SJCRH30 (cell line): ENCODE measurements at regions not wholly inside any gene's neighbourhood (a gene's known extent, or its start where the extent isn't known, plus 50 kb on each side); places are given as distances from the start of the nearest gene placed in this dataset.

Experiments used
- DNase-seq, 2 experiments: peaks; one replicate each; pipeline ENCODE4 v3.0.0-alpha.2; 2015 to 2020
- H3K27ac ChIP-seq: fragments of 250-450 bp; sonication (Bioruptor Pico); 2 replicates; pipeline ENCODE4 v1.5.1; 2020; ENCODE audit warnings: mild to moderate bottlenecking, moderate library complexity
- H3K27me3 ChIP-seq: fragments of 250-450 bp; sonication (Bioruptor Pico); 2 replicates; pipeline ENCODE4 v1.5.1; 2020; ENCODE audit warnings: mild to moderate bottlenecking, moderate library complexity
- H3K36me3 ChIP-seq: fragments of 250-450 bp; sonication (Bioruptor Pico); 2 replicates; pipeline ENCODE4 v1.5.1; 2020; ENCODE audit warnings: mild to moderate bottlenecking, moderate library complexity
- H3K4me1 ChIP-seq: fragments of 250-450 bp; sonication (Bioruptor Pico); 2 replicates; pipeline ENCODE4 v1.5.1; 2020; ENCODE audit warnings: mild to moderate bottlenecking, moderate library complexity
- H3K4me3 ChIP-seq: fragments of 250-450 bp; sonication (Bioruptor Pico); 2 replicates; pipeline ENCODE4 v1.5.1; 2020; ENCODE audit warnings: mild to moderate bottlenecking, moderate library complexity
- H3K9me3 ChIP-seq: fragments of 250-450 bp; sonication (Bioruptor Pico); replicated peaks from 2 replicates; pipeline ENCODE4 v1.5.1; 2020; ENCODE audit warnings: mild to moderate bottlenecking, moderate library complexity

- no peaks in the 10 kb centered on the region for H3K9me3 ChIP-seq
- no peaks in the 10 kb centered on the region for H3K4me1 ChIP-seq
- DNase-seq: no peak
- H3K27me3 ChIP-seq: no peaks in the 10 kb centered on the region
- no peak overlapping the region for H3K27ac ChIP-seq
- H3K36me3 ChIP-seq: no peaks in the 10 kb centered on the region
- no peak overlapping the region for H3K4me3 ChIP-seq
Observed at GRCh38 chr18:78732273-78733210, 247.1 kb upstream of the SALL3 start.

DNA sequence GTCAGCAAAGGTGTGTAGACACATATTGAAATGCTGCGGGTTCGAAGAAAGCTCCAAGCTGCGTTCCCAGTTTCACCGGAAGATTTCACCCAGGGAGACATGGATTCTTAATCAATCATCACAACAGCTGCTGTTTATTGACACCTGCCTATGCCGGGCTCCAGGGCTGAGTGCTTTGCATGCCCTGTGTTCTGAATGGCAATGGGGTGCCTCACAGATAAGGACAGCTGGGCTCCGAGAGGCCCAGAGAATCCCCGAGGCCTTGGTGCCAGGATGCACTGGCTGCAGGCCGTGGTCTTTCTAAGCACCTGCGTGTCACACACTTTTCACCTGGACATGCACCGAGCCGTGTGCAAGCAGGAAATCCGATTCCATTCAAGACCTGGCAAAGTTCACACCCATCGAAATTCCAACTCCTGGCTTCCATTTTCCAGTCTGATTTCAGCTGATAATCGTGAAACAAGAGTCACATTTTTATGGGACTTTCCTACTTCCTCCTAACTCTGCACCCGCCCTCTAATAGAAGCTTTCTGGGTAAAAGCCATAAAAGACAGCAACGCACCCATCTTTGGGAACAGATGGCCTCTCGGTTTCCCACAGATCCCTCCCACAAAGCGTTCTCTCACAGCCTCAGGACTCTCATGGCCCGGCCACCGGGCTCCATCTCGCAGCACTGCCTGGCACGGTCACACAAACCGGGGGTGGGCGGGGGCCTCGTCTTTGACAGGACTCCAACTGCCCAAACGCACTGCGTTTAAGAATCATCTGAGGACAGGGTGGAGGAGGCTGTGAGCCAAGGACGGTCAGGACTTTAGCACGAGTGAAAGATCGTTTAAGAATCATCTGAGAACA is 245.6 kb upstream of the SALL3 start:
- no peaks in the 10 kb centered on the region for H3K4me1 ChIP-seq
- DNase-seq: no peak
- H3K36me3 ChIP-seq: no peaks in the 10 kb centered on the region
- H3K4me3 ChIP-seq: no peak overlapping the region
- no peak overlapping the region for H3K27ac ChIP-seq
- no peaks in the 10 kb centered on the region for H3K9me3 ChIP-seq
- no peaks in the 10 kb centered on the region for H3K27me3 ChIP-seq

DNA sequence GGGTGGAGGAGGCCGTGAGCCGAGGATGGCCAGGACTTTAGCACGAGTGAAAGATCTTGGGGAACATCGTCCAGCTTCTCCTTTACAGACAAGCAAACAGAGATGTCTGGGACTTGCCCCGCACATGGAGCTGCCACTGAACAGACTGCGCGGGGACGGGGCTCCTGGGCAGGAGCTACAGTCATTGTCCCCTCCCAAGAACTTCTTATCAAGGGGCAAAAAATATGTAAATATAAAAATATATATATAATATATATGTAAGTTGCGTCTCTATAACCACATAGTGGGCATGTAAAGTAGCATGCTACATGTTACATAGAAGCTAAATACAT is 245.0 kb upstream of the SALL3 start:
- Histone ChIP-seq H3K4me3 (no peak overlapping the region), H3K4me1 (no peaks in the 10 kb centered on the region), H3K27ac (no peak overlapping the region), H3K9me3 (no peaks in the 10 kb centered on the region), H3K36me3 (no peaks in the 10 kb centered on the region), H3K27me3 (no peaks in the 10 kb centered on the region)
- no peak for DNase-seq

DNA sequence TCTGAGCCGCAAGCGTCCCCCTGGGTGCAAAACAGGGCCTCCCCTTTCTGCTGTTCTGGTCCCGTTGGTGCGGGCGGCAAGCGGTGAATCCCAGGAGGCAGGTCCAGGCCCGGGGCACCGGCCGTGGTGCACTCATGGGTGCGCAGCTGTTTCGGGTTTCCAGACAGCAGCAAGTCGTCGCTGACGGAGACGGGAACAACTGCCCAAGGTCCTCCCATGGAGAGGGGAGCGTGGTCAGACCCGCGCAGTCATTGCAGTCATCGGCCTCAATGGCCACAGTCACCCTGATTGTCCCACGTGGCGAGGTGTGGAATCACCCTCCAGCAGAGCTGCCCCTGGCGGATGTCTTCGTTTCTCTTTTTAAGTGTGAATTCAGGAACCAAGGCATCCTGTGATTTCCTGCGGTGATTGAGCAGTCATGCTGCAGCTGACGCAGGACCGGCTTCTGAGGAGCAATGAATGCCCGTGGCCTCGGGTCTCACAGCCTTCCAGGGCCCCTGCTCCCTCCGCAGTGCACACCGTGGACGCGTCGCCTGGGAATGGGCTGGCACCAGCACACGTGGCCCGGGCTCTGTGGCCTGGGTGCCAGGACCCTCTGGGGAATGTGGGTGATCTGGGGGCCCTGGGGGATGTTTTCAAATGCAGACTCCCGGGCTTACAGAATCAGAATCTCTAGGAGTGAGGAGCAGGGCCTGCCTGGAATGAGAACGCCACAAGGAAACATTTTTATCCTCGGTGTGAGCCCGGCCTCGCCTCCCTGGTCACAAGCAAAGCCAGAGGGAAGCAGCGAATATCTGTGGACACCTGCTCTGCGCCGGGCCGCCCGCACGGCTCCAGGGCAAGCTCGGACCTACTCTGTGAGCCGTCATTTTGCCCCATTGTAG is 244.2 kb upstream of the SALL3 start:
- no peaks in the 10 kb centered on the region for H3K4me1 ChIP-seq
- H3K27ac ChIP-seq: no peak overlapping the region
- H3K4me3 ChIP-seq: no peak overlapping the region
- H3K36me3 ChIP-seq: no peaks in the 10 kb centered on the region
- DNase-seq: no peak
- no peaks in the 10 kb centered on the region for H3K27me3 ChIP-seq
- no peaks in the 10 kb centered on the region for H3K9me3 ChIP-seq

GRCh38 chr18:78736015-78736690 is 243.5 kb upstream of the SALL3 start:
- DNase-seq: no peak
- no peaks in the 10 kb centered on the region for H3K4me1 ChIP-seq
- H3K4me3 ChIP-seq: no peak overlapping the region
- H3K27me3 ChIP-seq: no peaks in the 10 kb centered on the region
- H3K9me3 ChIP-seq: no peaks in the 10 kb centered on the region
- no peak overlapping the region for H3K27ac ChIP-seq
- no peaks in the 10 kb centered on the region for H3K36me3 ChIP-seq

DNA sequence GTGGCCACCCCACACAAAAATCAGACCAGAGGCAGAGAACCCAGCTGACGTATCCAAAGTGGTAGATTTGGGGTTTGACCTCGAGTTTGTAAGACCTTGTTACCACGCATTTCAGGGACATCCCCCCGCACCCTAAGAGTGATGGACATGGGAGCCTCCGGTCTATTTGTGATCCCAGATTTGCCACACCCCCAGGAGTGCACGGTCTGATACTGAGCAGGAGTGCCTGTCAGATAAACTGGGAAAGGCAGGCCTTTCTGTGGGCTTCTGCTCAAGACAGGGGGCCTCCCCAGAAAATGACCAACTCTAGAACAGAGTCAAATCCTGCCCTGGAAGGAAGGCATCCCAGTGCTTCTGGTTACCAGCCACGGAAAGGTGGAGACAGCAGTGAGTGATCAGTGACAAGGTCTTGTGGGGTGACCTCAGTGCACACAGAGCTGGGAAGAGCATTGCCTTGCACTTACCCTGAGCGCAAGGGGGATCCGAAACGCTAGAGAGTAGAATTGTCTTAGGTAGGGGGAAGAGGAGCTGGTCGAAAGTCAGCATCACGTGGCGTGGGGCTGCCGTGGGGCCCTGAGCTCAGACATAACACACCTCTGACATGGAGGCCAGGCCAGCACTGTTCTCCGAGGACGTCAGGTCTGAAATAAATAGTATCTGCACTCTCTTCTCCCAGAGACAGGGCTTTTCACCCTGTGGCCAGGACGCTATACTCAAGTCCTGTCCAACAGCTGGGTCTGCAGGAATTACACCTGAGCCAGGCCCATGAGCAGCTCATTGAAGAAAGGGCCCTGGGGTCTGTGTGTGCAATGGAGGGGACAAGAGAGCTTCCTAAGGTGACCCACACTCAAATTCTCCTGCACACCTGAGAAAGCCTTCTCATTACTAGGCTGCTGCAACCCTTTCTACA is 242.4 kb upstream of the SALL3 start:
- Histone ChIP-seq H3K4me3 (no peak overlapping the region), H3K9me3 (no peaks in the 10 kb centered on the region), H3K36me3 (no peaks in the 10 kb centered on the region)

DNA sequence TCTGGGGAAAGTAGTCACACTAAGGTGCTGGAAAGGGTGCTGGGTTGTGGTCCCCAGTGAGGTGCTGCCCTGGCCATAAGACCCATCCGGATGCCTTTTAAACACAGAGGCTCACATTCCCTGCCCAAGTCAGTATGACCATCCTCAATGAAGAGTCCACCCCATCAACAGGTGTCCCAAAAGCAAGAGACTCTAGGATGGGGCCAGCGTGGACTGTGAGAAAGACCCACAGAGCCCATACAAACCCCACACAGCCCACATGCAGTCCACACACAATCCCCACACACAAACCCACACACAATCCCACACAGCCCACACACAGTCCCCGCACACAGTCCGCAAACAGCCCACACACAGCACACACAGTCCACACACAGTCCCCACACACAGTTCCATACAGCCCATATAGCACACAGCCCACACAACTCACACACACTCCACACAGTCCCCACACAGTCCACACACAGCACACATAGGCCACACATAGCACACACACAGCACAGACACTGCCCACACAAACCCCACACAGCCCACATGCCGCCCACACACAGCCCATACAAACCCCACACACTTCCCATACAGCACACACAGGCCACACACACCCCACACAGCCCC is 241.4 kb upstream of the SALL3 start:
- Histone ChIP-seq H3K4me1 (no peaks in the 10 kb centered on the region), H3K4me3 (no peak overlapping the region), H3K36me3 (no peaks in the 10 kb centered on the region), H3K9me3 (no peaks in the 10 kb centered on the region), H3K27me3 (no peaks in the 10 kb centered on the region), H3K27ac (no peak overlapping the region)
- DNase-seq: no peak

More for the DNA sequence above, 242.4 kb upstream of the SALL3 start:
- H3K4me1 ChIP-seq: no peaks in the 10 kb centered on the region
- no peaks in the 10 kb centered on the region for H3K27me3 ChIP-seq
- H3K27ac ChIP-seq: no peak overlapping the region
- DNase-seq: no peak

- H3K27ac ChIP-seq: no peak overlapping the region
- H3K4me3 ChIP-seq: no peak overlapping the region
- no peaks in the 10 kb centered on the region for H3K36me3 ChIP-seq
- no peaks in the 10 kb centered on the region for H3K9me3 ChIP-seq
- no peak for DNase-seq
- no peaks in the 10 kb centered on the region for H3K4me1 ChIP-seq
- H3K27me3 ChIP-seq: no peaks in the 10 kb centered on the region
Observed at GRCh38 chr18:78739115-78739514, 240.5 kb upstream of the SALL3 start.

- Histone ChIP-seq H3K27ac (no peak overlapping the region), H3K36me3 (no peaks in the 10 kb centered on the region), H3K4me3 (no peak overlapping the region), H3K27me3 (no peaks in the 10 kb centered on the region), H3K4me1 (no peaks in the 10 kb centered on the region), H3K9me3 (no peaks in the 10 kb centered on the region)
- DNase-seq: no peak
Observed at GRCh38 chr18:78739882-78740677, 239.5 kb upstream of the SALL3 start.

DNA sequence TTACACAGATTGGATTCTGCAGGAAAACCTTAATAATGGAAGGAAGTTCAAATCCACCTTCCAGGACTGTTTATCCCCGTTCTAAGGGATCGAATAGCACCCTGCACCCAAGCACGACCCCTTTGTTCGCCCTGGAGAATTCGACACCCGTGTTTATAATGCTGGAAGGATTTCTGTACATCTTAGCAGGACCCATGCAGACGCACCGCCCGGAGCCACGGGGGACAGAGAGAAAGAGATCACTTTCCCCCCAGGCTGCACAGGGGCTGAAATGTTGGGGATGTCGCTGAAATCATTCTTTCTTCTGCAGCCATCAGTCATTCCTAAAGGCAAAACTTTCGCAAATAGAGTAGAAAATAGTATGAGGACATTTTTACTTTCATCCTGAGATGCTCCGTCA is 238.7 kb upstream of the SALL3 start:
- Histone ChIP-seq H3K4me1 (no peaks in the 10 kb centered on the region), H3K4me3 (no peak overlapping the region), H3K9me3 (no peaks in the 10 kb centered on the region), H3K36me3 (no peaks in the 10 kb centered on the region), H3K27me3 (no peaks in the 10 kb centered on the region), H3K27ac (no peak overlapping the region)
- no peak for DNase-seq

DNA sequence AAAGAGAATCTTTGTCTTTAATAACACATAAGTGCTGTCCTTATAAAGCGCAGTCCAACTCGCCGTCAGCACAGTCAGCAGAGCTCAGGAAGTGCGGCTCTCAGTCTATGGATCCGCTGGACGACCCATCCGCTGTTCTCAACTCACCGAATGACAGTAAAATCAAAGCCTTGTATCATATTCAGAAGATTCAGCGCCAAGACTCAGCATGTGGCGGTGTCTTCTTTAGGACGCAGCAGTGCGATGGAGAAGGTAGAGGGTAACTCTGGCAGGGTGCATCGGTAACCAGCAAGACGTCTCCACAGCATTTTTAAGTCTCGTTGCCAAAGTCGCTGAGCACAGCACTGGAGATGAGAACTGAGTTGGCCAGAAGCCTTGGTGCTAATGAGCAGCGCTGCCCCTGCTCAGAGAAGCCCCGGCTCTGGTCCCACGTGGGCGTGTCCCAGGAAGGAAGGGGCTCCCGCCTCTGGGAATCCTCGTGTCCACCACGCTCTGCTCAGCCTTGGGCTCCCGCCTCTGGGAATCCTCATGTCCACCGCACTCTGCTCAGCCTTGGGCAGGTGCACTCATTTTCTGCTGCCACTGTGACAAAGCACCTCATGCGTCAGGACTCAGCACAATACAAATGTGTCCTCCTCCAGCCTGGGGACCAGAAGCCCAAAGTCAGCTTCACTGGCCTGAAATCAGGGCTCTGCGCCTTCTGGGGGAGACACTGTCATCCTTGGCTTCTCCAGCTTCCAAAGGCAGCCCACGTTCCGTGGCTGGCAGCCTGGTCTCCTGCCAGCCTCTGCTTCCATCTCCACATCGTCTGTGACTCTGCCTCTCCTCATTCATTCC is 238.0 kb upstream of the SALL3 start:
- Histone ChIP-seq H3K4me1 (no peaks in the 10 kb centered on the region), H3K9me3 (no peaks in the 10 kb centered on the region), H3K27me3 (no peaks in the 10 kb centered on the region), H3K36me3 (no peaks in the 10 kb centered on the region), H3K4me3 (no peak overlapping the region), H3K27ac (no peak overlapping the region)
- no peak for DNase-seq

- H3K27ac ChIP-seq: no peak overlapping the region
- no peaks in the 10 kb centered on the region for H3K27me3 ChIP-seq
- no peaks in the 10 kb centered on the region for H3K9me3 ChIP-seq
- no peak overlapping the region for H3K4me3 ChIP-seq
- no peak for DNase-seq
- H3K36me3 ChIP-seq: no peaks in the 10 kb centered on the region
- no peaks in the 10 kb centered on the region for H3K4me1 ChIP-seq
Observed at GRCh38 chr18:78742218-78742745, 237.3 kb upstream of the SALL3 start.
